Hypothalamus (tissue), 51 donors: ENCODE measurements at regions not wholly inside any gene's neighbourhood (a gene's known extent, or its start where the extent isn't known, plus 50 kb on each side); places are given as distances from the start of the nearest gene placed in this dataset.

Experiments
- DNase-seq, 51 donors: peaks; one replicate each; lab custom pipeline; 2025; lab: John Stamatoyannopoulos, UW

- no peak for DNase-seq
Measured at GRCh38 chr13:62296812-62297211, 881.2 kb upstream of the PCDH20 start.

DNA sequence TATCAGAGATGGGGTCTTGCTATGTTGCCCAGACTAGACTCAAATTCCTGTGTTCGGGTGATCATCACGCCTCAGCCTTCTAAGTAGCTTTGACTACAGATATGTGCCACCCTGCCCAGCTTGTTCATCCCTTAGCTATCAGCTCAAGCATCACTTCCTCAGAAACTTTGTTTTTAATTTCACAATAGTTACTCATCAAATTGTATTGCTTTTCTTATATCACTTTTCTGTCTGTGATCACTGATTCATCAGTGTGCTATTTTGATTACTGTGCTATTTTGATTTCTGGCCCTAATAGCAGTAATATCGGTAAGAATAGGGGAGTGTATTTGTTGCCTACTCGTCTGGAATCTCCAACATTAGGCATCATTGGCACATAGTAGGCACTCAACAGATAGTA, 878.6 kb upstream of the PCDH20 start:
- no peak for DNase-seq

DNA sequence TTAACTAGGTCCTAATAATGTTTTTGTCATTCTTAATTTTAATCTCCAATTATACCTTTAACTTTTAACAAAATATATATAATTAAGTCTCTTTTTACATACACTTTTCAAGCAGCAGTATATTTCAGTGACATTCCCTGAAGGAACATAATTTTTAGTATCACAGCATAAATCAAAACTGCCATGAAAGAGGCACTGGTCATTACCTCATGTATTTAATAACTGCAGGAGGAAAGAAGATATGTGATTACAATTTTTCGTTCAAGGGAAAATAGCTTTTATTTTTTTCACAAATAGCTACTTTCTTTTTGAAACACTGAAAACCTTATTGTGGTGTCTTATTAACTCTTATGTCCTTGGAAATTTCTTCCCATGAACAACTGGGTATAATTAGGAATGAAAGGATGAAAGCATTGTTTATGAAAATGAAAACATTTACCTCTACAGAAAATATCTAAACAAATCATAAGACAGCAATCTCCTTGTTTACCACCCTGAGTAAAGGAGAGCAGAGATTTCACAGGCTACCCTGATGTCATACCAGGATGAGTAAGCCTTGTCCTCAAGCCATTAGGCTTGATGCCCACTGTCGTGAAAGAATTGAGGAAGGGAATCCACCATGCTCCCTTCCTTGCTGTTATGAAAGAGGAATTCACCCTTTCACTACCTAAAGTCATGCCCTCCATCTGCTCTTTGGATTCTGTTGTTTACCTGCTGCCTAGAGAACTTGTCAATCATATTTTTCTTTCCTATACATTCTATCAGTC, 877.2 kb upstream of the PCDH20 start:
- no peak for DNase-seq

DNA sequence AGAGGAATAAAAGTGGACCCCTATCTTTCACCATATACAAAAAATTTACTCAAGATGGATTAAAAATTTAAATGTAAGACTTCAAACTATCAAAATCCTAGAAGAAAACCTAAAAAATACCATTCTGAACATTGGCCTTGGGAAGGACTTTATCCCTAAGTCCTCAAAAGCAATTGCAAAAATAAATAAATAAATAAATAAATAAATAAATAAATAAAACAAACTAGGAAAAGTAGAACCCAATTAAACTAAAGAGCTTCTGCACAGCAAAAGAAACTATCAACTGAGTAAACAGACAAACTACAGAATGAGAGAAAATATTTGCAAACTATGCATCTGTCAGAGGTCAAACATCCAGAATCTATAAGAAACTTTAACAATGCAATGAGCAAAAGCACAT, 874.9 kb upstream of the PCDH20 start:
- DNase-seq: no peak

GRCh38 chr13:62287764-62288163, 872.1 kb upstream of the PCDH20 start:
- DNase-seq: no peak

- DNase-seq: no peak
Measured at GRCh38 chr13:62280590-62280989, 864.9 kb upstream of the PCDH20 start.

- no peak for DNase-seq
Measured at GRCh38 chr13:62278271-62278670, 862.6 kb upstream of the PCDH20 start.

DNA sequence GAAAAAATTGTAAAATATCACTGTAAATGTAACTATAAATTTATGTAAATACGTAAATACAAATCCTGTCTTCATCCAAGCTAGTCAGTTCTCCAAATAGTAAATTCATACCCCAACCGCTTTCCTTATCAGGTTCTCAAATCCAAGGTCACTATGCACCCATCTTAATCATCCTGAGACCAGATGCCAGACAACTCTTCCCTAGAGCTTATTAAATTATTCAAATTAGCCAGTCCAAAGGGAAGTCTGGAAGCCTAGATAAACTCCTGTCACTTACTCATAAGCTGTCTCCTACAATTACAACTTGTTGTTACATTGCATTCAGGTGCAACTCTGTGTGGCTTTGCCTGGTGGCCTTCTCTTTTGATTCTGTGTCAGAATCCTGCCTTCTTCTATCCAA, 836.1 kb upstream of the PCDH20 start:
- no peak for DNase-seq

DNA sequence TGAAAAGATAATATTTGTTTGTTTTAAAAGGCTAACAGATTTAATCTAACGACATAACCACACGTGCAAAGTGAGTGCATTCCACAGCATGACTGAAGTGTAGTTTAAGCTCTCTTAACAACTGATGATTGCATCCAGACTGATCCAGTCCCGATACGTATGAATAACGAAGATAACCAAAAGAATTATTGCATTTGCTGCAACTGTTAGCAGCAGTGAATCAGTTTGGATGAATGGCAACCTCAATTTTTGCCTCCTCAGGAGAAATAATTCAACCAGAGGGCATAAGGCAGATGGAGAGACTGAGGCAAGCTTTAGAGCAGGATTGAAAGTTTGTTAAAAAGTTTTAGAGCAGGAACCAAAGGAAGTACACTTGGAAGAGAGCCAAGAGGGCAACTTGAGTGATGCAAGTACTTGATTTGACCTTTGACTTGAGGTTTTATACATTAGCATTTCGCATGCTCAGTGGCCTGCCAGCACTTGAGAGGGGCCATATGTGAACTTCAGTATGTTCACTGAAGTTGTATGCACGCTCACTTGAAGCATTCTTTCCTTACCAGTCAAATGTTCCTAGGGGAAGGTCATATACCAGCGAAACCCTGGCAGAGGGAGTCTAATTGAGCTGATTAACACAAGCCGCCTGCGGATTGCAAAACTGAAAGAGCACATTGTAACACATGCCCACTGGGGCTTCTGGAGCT, 835.0 kb upstream of the PCDH20 start:
- no peak for DNase-seq

DNA sequence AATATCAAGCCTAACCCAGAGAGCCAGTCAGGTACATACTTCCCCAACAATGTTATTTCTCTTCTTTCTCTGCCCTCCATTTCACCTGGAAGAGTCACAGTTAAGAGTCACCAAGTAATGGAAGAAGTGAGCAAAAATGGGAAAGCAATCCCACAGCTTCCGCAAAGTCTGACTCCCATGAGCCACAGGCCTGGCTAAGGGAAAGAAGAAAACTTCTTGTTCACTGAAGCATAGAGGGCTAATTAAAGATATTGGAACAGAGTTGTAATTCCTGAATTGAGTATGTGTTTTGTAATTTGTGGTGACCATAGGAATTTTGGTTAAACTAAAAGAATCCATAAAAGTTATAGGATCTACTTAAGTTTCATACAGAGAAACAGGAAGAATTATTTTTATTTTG, 830.9 kb upstream of the PCDH20 start:
- DNase-seq: no peak

GRCh38 chr13:62243106-62243505, 827.5 kb upstream of the PCDH20 start:
- DNase-seq: no peak

DNA sequence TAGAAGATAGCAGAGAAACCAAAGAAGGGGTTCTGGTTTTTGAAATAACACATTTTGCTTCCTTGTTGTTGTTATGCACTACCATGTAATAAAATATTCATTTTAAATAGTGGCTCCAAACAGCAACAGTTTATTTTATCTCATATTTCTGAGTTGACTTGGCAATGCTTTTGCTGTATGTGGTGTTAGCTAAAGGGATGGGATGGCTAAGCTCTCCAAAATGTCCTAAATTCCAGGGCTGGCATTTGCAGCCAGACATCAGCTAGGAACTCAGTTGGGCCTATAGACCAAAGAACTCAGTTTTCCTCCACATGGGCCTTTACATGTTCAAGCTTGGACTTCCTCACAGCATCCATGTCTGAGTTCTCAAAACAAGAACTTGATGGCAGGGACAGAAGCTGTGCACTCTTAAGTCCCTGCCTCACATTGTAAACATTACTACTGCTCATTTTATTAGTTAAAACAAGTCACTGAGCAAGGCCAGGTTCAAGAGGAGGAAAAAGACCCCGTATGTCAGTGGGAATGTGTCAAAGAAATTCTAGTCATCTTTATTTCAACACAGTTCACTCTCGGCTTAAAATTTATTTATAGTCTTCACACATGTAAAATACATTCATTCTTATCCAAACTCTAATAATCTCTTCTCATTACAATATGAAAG, 819.3 kb upstream of the PCDH20 start:
- DNase-seq: no peak

- DNase-seq: no peak
Measured at GRCh38 chr13:62210951-62211350, 795.3 kb upstream of the PCDH20 start.

DNA sequence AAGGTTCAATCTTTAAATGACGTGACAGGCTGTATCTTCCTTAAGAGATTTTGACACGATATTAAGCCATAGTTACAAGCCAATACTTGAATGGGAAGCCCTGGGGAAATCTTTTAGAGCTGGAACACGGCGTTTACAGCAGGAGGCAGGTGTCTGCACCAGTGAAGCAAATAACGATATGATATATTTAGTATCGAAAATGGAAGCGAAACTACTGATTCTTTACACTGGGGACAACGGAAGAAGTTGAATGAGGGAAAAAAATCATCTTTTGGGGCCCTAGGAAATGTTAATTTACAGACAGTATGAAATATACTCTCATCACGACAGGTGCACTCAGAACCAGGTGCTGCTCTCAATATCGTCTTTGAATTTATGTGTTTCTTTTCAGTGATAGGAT, 793.9 kb upstream of the PCDH20 start:
- no peak for DNase-seq

GRCh38 chr13:62207388-62207787, 791.7 kb upstream of the PCDH20 start:
- no peak for DNase-seq

- no peak for DNase-seq
Measured at GRCh38 chr13:62206165-62206564, 790.5 kb upstream of the PCDH20 start.

DNA sequence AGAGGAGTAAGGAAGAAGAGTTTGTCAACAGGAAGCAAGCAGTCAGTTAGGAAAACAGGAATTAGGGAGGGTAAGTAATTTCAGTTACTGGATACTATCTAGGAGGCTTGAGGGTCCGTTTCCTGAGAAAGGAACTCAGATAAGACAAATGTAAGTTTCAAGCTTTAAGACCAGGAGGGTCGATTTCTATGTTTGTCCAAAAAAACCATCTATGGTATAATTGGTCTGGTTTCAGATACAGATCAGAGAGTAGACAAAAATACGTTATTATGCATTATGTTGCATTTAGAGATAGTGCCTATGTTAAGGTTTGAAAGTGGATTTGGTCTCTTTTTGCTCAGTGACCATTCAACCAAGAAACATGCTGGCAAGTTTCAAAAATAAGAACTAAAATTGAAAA, 789.6 kb upstream of the PCDH20 start:
- no peak for DNase-seq

DNA sequence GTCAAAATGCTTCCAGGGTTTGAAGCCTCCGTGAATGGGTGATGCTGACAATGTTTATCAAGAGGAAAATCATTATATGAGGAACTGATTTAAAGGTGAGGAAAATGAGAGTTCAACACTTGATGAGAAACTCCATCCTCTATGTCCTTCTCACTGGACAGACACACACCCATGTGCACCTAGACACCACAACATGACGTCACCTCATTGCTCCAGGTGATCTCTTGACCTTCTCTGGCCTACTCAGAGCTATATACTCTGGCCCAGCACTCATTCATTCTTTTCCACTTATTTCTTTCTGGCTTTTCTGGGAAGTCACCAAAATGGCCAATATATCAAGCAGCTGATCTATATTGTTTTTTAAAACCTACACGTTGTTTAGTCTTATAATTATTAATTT, 778.7 kb upstream of the PCDH20 start:
- no peak for DNase-seq

GRCh38 chr13:62193919-62194318, 778.3 kb upstream of the PCDH20 start:
- no peak for DNase-seq

GRCh38 chr13:62185631-62186255, 770.1 kb upstream of the PCDH20 start:
- no peak for DNase-seq

DNA sequence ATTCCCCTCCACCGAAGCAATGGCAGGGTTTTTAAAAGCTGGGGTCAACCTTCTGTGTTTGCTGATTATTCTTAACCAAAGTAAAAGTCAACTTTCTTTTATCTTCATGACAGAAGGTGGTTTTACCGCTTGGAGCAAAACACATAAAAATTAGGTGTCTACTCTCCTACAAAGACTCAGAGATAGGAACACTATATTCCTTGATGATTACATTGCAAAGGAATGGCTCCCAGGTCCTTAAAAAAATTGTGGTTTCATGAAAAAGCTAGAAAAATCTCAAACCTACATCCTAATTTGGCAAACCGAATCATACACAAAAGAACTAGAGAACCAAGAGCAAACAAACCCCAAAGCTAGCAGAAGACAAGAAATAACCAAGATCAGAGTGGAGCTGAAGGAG, 760.4 kb upstream of the PCDH20 start:
- no peak for DNase-seq

GRCh38 chr13:62173958-62174357, 758.3 kb upstream of the PCDH20 start:
- DNase-seq: no peak
